ENCODE measurements at regions not wholly inside any gene's neighbourhood (a gene's known extent, or its start where the extent isn't known, plus 50 kb on each side); places are given as distances from the start of the nearest gene placed in this dataset.

DNA sequence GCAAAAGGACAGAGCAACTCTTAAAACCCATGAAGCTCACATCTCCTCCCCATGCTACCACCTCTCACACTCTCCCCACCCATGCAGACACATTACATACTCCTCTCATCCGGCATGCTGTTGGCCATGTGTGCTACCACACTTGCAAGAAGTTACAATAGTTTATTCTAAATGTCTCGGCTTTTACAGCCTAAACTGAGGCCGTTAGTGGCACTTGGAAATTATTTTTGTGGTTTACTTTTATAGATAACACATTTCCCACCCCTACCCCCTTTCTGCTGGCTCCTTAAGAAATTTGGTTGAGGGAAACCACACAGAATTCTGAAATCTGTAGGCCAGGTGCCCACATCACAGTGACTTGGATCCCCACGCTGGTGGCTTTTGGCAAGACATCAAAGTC, 141.1 kb upstream of the HHIP start:
- Histone ChIP-seq H3K27me3 (ENCODE audit: insufficient read depth, low read length) (no peaks in the 10 kb centered on the region), H3K79me2 (ENCODE audit: control insufficient read depth, insufficient read depth, low read length, unreplicated experiment) (no peaks in the 10 kb centered on the region), H3K4me1 (ENCODE audit: control insufficient read depth, insufficient read depth, low read length, unreplicated experiment) (no peaks in the 10 kb centered on the region), H3K36me3 (ENCODE audit: insufficient read depth, low read length) (no peaks in the 10 kb centered on the region), H3K4me3 (ENCODE audit: low read depth, low read length) (no peak overlapping the region), H2AFZ (ENCODE audit: low read length, unreplicated experiment) (no peak overlapping the region), H3K27ac (ENCODE audit: low read depth, low read length) (no peak overlapping the region)

DNA sequence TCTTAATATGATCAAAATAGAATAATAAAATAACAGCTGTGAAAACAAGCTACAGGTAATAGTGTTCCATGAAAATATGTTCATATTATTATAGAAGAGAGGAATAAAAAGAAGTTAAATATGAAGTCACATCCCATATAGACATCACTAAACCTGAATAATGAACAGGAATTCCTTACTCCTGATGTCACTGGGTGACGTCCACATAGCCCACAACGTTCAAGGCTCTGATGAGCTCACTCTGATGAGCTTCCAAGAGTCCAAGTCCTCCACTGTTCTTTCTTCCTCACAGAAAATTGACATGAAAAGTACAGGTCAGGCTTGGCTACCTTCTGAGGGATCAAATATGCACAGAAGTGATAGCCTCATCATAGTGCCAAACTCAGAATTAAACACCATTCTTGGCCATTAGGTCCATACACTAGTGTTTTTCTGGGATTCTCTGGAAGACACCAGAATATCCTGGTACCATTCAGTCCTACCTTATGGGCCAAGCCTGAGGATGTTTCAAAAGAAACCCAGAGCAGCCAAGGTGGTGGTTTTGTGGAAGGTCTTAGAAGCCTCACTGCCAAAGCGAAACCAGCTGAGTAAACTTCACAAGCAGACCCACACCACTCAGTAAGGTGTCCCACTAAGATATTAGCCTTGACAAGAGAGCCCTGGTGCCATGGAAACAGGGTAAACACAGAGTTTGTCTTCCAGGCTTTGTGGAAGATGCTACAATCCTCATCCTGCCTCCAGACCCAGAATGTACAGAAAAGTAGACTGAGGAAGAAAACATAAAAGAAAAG, 138.4 kb upstream of the HHIP start:
- H3K4me3 ChIP-seq (ENCODE audit: low read depth, low read length) = no peak overlapping the region
- no peak overlapping the region for H2AFZ ChIP-seq (ENCODE audit: low read length, unreplicated experiment)
- no peaks in the 10 kb centered on the region for H3K27me3 ChIP-seq (ENCODE audit: insufficient read depth, low read length)
- H3K27ac ChIP-seq (ENCODE audit: low read depth, low read length) = no peak overlapping the region
- no peaks in the 10 kb centered on the region for H3K36me3 ChIP-seq (ENCODE audit: insufficient read depth, low read length)
- no peaks in the 10 kb centered on the region for H3K4me1 ChIP-seq (ENCODE audit: control insufficient read depth, insufficient read depth, low read length, unreplicated experiment)
- H3K79me2 ChIP-seq (ENCODE audit: control insufficient read depth, insufficient read depth, low read length, unreplicated experiment) = no peaks in the 10 kb centered on the region

- Histone ChIP-seq H2AFZ (ENCODE audit: low read length, unreplicated experiment) (no peak overlapping the region), H3K27me3 (ENCODE audit: insufficient read depth, low read length) (no peaks in the 10 kb centered on the region), H3K27ac (ENCODE audit: low read depth, low read length) (no peak overlapping the region), H3K4me3 (ENCODE audit: low read depth, low read length) (no peak overlapping the region), H3K36me3 (ENCODE audit: insufficient read depth, low read length) (no peaks in the 10 kb centered on the region), H3K79me2 (ENCODE audit: control insufficient read depth, insufficient read depth, low read length, unreplicated experiment) (no peaks in the 10 kb centered on the region), H3K4me1 (ENCODE audit: control insufficient read depth, insufficient read depth, low read length, unreplicated experiment) (no peaks in the 10 kb centered on the region)
These were observed 136.6 kb upstream of the HHIP start for GRCh38 chr4:144509088-144510015.

- no peaks in the 10 kb centered on the region for H3K27me3 ChIP-seq (ENCODE audit: insufficient read depth, low read length)
- H3K27ac ChIP-seq (ENCODE audit: low read depth, low read length) = no peak overlapping the region
- H2AFZ ChIP-seq (ENCODE audit: low read length, unreplicated experiment) = no peak overlapping the region
These were observed 131.2 kb upstream of the HHIP start for GRCh38 chr4:144514736-144515135.

GRCh38 chr4:144518181-144518895, 127.6 kb upstream of the HHIP start:
- no peak overlapping the region for H2AFZ ChIP-seq (ENCODE audit: low read length, unreplicated experiment)

More at GRCh38 chr4:144514736-144515135, 131.2 kb upstream of the HHIP start:
- Histone ChIP-seq H3K4me3 (ENCODE audit: low read depth, low read length) (no peak overlapping the region), H3K79me2 (ENCODE audit: control insufficient read depth, insufficient read depth, low read length, unreplicated experiment) (no peaks in the 10 kb centered on the region), H3K36me3 (ENCODE audit: insufficient read depth, low read length) (no peaks in the 10 kb centered on the region), H3K4me1 (ENCODE audit: control insufficient read depth, insufficient read depth, low read length, unreplicated experiment) (no peaks in the 10 kb centered on the region)

GRCh38 chr4:144531841-144532240, 114.1 kb upstream of the HHIP start:
- no peak overlapping the region for H3K4me3 ChIP-seq (ENCODE audit: low read depth, low read length)
- no peaks in the 10 kb centered on the region for H3K79me2 ChIP-seq (ENCODE audit: control insufficient read depth, insufficient read depth, low read length, unreplicated experiment)
- H3K27me3 ChIP-seq (ENCODE audit: insufficient read depth, low read length) = no peaks in the 10 kb centered on the region
- H3K27ac ChIP-seq (ENCODE audit: low read depth, low read length) = no peak overlapping the region
- H2AFZ ChIP-seq (ENCODE audit: low read length, unreplicated experiment) = no peak overlapping the region
- no peaks in the 10 kb centered on the region for H3K36me3 ChIP-seq (ENCODE audit: insufficient read depth, low read length)
- H3K4me1 ChIP-seq (ENCODE audit: control insufficient read depth, insufficient read depth, low read length, unreplicated experiment) = no peaks in the 10 kb centered on the region

More at GRCh38 chr4:144518181-144518895, 127.6 kb upstream of the HHIP start:
- Histone ChIP-seq H3K79me2 (ENCODE audit: control insufficient read depth, insufficient read depth, low read length, unreplicated experiment) (no peaks in the 10 kb centered on the region), H3K27ac (ENCODE audit: low read depth, low read length) (no peak overlapping the region), H3K4me3 (ENCODE audit: low read depth, low read length) (no peak overlapping the region), H3K27me3 (ENCODE audit: insufficient read depth, low read length) (no peaks in the 10 kb centered on the region), H3K36me3 (ENCODE audit: insufficient read depth, low read length) (no peaks in the 10 kb centered on the region), H3K4me1 (ENCODE audit: control insufficient read depth, insufficient read depth, low read length, unreplicated experiment) (no peaks in the 10 kb centered on the region)

- no peaks in the 10 kb centered on the region for H3K79me2 ChIP-seq (ENCODE audit: control insufficient read depth, insufficient read depth, low read length, unreplicated experiment)
- no peaks in the 10 kb centered on the region for H3K36me3 ChIP-seq (ENCODE audit: insufficient read depth, low read length)
- no peak overlapping the region for H2AFZ ChIP-seq (ENCODE audit: low read length, unreplicated experiment)
- H3K4me3 ChIP-seq (ENCODE audit: low read depth, low read length) = no peak overlapping the region
- H3K27ac ChIP-seq (ENCODE audit: low read depth, low read length) = no peak overlapping the region
- H3K4me1 ChIP-seq (ENCODE audit: control insufficient read depth, insufficient read depth, low read length, unreplicated experiment) = no peaks in the 10 kb centered on the region
- no peaks in the 10 kb centered on the region for H3K27me3 ChIP-seq (ENCODE audit: insufficient read depth, low read length)
These were observed 98.2 kb upstream of the HHIP start for GRCh38 chr4:144547678-144548298.

DNA sequence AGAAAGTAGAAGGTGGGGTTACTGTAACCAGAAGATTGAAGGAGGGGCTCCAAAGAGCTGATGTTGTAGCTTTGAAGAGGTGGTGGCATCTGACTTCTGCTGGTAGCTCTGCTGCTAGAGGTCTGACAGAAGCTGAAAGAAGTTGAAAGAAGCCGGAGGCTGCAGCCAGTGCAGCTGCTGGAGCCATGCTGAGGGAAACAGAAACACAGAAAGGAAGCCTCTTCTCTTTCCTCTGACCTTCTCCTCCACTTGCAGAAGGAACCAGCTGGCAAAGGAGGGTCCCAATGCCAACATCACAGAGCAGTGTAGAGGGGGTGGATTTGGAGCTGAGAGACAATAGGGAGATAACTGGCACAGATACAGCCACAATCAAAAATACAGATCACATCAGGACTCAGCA, 89.3 kb upstream of the HHIP start:
- Histone ChIP-seq H2AFZ (ENCODE audit: low read length, unreplicated experiment) (no peak overlapping the region), H3K4me3 (ENCODE audit: low read depth, low read length) (no peak overlapping the region), H3K27me3 (ENCODE audit: insufficient read depth, low read length) (no peaks in the 10 kb centered on the region), H3K4me1 (ENCODE audit: control insufficient read depth, insufficient read depth, low read length, unreplicated experiment) (no peaks in the 10 kb centered on the region), H3K79me2 (ENCODE audit: control insufficient read depth, insufficient read depth, low read length, unreplicated experiment) (no peaks in the 10 kb centered on the region), H3K36me3 (ENCODE audit: insufficient read depth, low read length) (no peaks in the 10 kb centered on the region), H3K27ac (ENCODE audit: low read depth, low read length) (no peak overlapping the region)

- no peaks in the 10 kb centered on the region for H3K4me1 ChIP-seq (ENCODE audit: control insufficient read depth, insufficient read depth, low read length, unreplicated experiment)
- H3K27ac ChIP-seq (ENCODE audit: low read depth, low read length) = no peak overlapping the region
- H3K27me3 ChIP-seq (ENCODE audit: insufficient read depth, low read length) = no peaks in the 10 kb centered on the region
- H3K4me3 ChIP-seq (ENCODE audit: low read depth, low read length) = no peak overlapping the region
- H2AFZ ChIP-seq (ENCODE audit: low read length, unreplicated experiment) = no peak overlapping the region
- no peaks in the 10 kb centered on the region for H3K36me3 ChIP-seq (ENCODE audit: insufficient read depth, low read length)
- no peaks in the 10 kb centered on the region for H3K79me2 ChIP-seq (ENCODE audit: control insufficient read depth, insufficient read depth, low read length, unreplicated experiment)
These were observed 88.6 kb upstream of the HHIP start for GRCh38 chr4:144557404-144557803.

- Histone ChIP-seq H3K27ac (ENCODE audit: low read depth, low read length) (no peak overlapping the region), H2AFZ (ENCODE audit: low read length, unreplicated experiment) (no peak overlapping the region)
These were observed 83.8 kb upstream of the HHIP start for GRCh38 chr4:144562019-144562705.

More at GRCh38 chr4:144562019-144562705, 83.8 kb upstream of the HHIP start:
- Histone ChIP-seq H3K4me1 (ENCODE audit: control insufficient read depth, insufficient read depth, low read length, unreplicated experiment) (no peaks in the 10 kb centered on the region), H3K36me3 (ENCODE audit: insufficient read depth, low read length) (no peaks in the 10 kb centered on the region), H3K79me2 (ENCODE audit: control insufficient read depth, insufficient read depth, low read length, unreplicated experiment) (no peaks in the 10 kb centered on the region), H3K4me3 (ENCODE audit: low read depth, low read length) (no peak overlapping the region), H3K27me3 (ENCODE audit: insufficient read depth, low read length) (no peaks in the 10 kb centered on the region)
